Neural cell (in vitro differentiated cells): ENCODE measurements at regions not wholly inside any gene's neighbourhood (a gene's known extent, or its start where the extent isn't known, plus 50 kb on each side); places are given as distances from the start of the nearest gene placed in this dataset.

Experiments
- H2AFZ ChIP-seq: fragments of 200-600, 300-800 bp; sonication (generic), shearing (Covaris generic); 2 replicates; pipeline ENCODE4 v1.6.0; 2014; ENCODE audit warnings: low read depth, mild to moderate bottlenecking, antibody characterized with exemption, low read length, moderate library complexity
- H3F3A ChIP-seq: fragments of 200-600 bp; shearing (Covaris generic); 2 replicates; pipeline ENCODE4 v1.6.1; 2016; ENCODE audit warnings: mild to moderate bottlenecking, moderate library complexity, mixed read lengths, antibody characterized with exemption, low read length; ENCODE audit not compliant: insufficient read depth, poor library complexity, severe bottlenecking
- H3K27ac ChIP-seq: fragments of 200-600, 300-800 bp; sonication (generic), shearing (Covaris generic); 2 replicates; pipeline ENCODE4 v1.5.1; 2014; ENCODE audit warnings: mild to moderate bottlenecking, low read length, moderate library complexity
- H3K27me3 ChIP-seq: fragments of 300-800, 200-600 bp; sonication (generic), shearing (Covaris generic); 2 replicates; pipeline ENCODE4 v1.6.0; 2014; ENCODE audit warnings: mild to moderate bottlenecking, low read depth, low read length, moderate library complexity; ENCODE audit not compliant: insufficient read depth
- H3K36me3 ChIP-seq: fragments of 300-800, 200-600 bp; sonication (generic), shearing (Covaris generic); 2 replicates; pipeline ENCODE4 v1.5.1; 2014; ENCODE audit warnings: mild to moderate bottlenecking, antibody characterized with exemption, low read length, moderate library complexity; ENCODE audit not compliant: insufficient read depth
- H3K4me2 ChIP-seq: fragments of 300-800, 200-600 bp; sonication (generic), shearing (Covaris generic); 2 replicates; pipeline ENCODE4 v1.6.0; 2014; ENCODE audit warnings: mild to moderate bottlenecking, low read length
- H3K4me3 ChIP-seq: fragments of 300-800, 200-600 bp; sonication (generic), shearing (Covaris generic); 2 replicates; pipeline ENCODE4 v1.5.1; 2014; ENCODE audit warnings: mild to moderate bottlenecking, low read length, moderate library complexity
- H3K79me2 ChIP-seq: fragments of 200-600 bp; shearing (Covaris generic); replicated peaks from 2 replicates; pipeline ENCODE4 v1.6.0; 2014; ENCODE audit warnings: mild to moderate bottlenecking, low read length, moderate library complexity; ENCODE audit not compliant: insufficient read depth
- H3K9ac ChIP-seq: fragments of 300-800, 200-600 bp; sonication (generic), shearing (Covaris generic); 2 replicates; pipeline ENCODE4 v1.6.1; 2016; ENCODE audit warnings: mild to moderate bottlenecking, low read length, mixed read lengths
- H3K9me2 ChIP-seq: fragments of 200-600 bp; shearing (Covaris generic); 2 replicates; pipeline ENCODE4 v1.6.1; 2016; ENCODE audit warnings: mild to moderate bottlenecking, low read length, mixed read lengths; ENCODE audit not compliant: insufficient read depth
- H3K9me3 ChIP-seq: fragments of 200-600, 300-800 bp; sonication (generic), shearing (Covaris generic); 2 replicates; pipeline ENCODE4 v1.6.1; 2016; ENCODE audit warnings: mild to moderate bottlenecking, mixed run types, low read length, moderate library complexity, mixed read lengths
- H4K20me1 ChIP-seq: fragments of 200-600 bp; shearing (Covaris generic); 2 replicates; pipeline ENCODE4 v1.6.1; 2016; ENCODE audit warnings: mild to moderate bottlenecking, mixed run types; ENCODE audit not compliant: insufficient read depth
- EP300 ChIP-seq: fragments of 450-650 bp; conservative IDR thresholded peaks from 2 replicates; pipeline ENCODE4 v1.6.1; 2014; ENCODE audit warnings: antibody characterized with exemption, mild to moderate bottlenecking, moderate library complexity; ENCODE audit not compliant: poor library complexity, severe bottlenecking
- EZH2 ChIP-seq: fragments of 200-600, 300-800 bp; shearing (Covaris generic), sonication (generic); IDR thresholded peaks from 2 replicates; pipeline ENCODE4 v1.6.1; 2014; ENCODE audit warnings: antibody characterized with exemption, low read length, borderline replicate concordance, mild to moderate bottlenecking; ENCODE audit not compliant: insufficient read depth, poor library complexity, severe bottlenecking
- MXI1 ChIP-seq: fragments of 450-650 bp; conservative IDR thresholded peaks from 2 replicates; pipeline ENCODE4 v1.6.1; 2014; ENCODE audit warnings: antibody characterized with exemption, mild to moderate bottlenecking; ENCODE audit not compliant: poor library complexity, severe bottlenecking
- POLR2AphosphoS5 ChIP-seq: IDR thresholded peaks from 2 replicates; pipeline ENCODE4 v1.6.1; 2012
- RAD21 ChIP-seq: fragments of 450-650 bp; conservative IDR thresholded peaks from 2 replicates; pipeline ENCODE4 v1.6.1; 2014; ENCODE audit warnings: antibody characterized with exemption, mild to moderate bottlenecking, moderate library complexity
- SMC3 ChIP-seq: fragments of 450-650 bp; conservative IDR thresholded peaks from 2 replicates; pipeline ENCODE4 v1.6.1; 2014; ENCODE audit warnings: antibody characterized with exemption, mild to moderate bottlenecking, moderate library complexity; ENCODE audit not compliant: poor library complexity
- TAF1 ChIP-seq: IDR thresholded peaks from 2 replicates; pipeline ENCODE4 v1.6.1; 2012; ENCODE audit warnings: low read depth
- TF ChIP-seq, protein P1 (sequence below): fragments of 450-650 bp; IDR thresholded peaks from 2 replicates; pipeline ENCODE4 v1.5.1; 2014; ENCODE audit warnings: antibody characterized with exemption, mild to moderate bottlenecking, moderate library complexity; ENCODE audit not compliant: poor library complexity, severe bottlenecking
- TF ChIP-seq, protein P2 (sequence below): IDR thresholded peaks from 2 replicates; pipeline ENCODE4 v1.6.1; 2012; ENCODE audit warnings: borderline replicate concordance

DNA sequence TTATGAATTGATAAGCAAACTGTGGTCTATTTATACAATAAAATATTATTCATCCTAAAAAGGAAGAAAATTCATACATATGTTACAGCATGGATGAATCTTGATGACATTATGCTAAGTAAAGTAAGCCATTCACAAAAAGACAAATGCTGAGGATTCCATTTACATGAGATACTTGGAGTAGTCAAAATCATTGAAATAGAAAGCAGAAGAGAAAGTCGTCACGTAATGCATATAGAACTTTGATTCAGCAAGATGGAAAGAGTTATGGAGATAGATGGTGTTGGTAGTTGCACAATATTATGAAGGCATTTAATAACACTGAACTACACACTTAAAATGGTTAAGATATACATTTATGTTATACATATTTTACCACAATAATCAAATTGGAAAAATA, 309.7 kb upstream of the KLF6 start:
- H3K9me2 ChIP-seq, result no peaks in the 10 kb centered on the region
- no peaks in the 10 kb centered on the region for H3K36me3 ChIP-seq
- H4K20me1 ChIP-seq, result no peaks in the 10 kb centered on the region
- H2AFZ ChIP-seq, result no peak overlapping the region
- H3K9ac ChIP-seq, result no peak overlapping the region
- H3F3A ChIP-seq, result no peaks in the 10 kb centered on the region
- no peaks in the 10 kb centered on the region for H3K9me3 ChIP-seq
- no peaks in the 10 kb centered on the region for H3K79me2 ChIP-seq
- no peak overlapping the region for H3K27ac ChIP-seq
- no peak overlapping the region for H3K4me2 ChIP-seq
- H3K4me3 ChIP-seq, result no peak overlapping the region
- TF ChIP-seq POLR2AphosphoS5 (no peak), EP300 (no peak), RAD21 (no peak), TAF1 (no peak), EZH2 (no peak), MXI1 (no peak), SMC3 (no peak)
- TF ChIP-seq, protein P1, sequence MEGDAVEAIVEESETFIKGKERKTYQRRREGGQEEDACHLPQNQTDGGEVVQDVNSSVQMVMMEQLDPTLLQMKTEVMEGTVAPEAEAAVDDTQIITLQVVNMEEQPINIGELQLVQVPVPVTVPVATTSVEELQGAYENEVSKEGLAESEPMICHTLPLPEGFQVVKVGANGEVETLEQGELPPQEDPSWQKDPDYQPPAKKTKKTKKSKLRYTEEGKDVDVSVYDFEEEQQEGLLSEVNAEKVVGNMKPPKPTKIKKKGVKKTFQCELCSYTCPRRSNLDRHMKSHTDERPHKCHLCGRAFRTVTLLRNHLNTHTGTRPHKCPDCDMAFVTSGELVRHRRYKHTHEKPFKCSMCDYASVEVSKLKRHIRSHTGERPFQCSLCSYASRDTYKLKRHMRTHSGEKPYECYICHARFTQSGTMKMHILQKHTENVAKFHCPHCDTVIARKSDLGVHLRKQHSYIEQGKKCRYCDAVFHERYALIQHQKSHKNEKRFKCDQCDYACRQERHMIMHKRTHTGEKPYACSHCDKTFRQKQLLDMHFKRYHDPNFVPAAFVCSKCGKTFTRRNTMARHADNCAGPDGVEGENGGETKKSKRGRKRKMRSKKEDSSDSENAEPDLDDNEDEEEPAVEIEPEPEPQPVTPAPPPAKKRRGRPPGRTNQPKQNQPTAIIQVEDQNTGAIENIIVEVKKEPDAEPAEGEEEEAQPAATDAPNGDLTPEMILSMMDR, result no peak
- TF ChIP-seq, protein P2, sequence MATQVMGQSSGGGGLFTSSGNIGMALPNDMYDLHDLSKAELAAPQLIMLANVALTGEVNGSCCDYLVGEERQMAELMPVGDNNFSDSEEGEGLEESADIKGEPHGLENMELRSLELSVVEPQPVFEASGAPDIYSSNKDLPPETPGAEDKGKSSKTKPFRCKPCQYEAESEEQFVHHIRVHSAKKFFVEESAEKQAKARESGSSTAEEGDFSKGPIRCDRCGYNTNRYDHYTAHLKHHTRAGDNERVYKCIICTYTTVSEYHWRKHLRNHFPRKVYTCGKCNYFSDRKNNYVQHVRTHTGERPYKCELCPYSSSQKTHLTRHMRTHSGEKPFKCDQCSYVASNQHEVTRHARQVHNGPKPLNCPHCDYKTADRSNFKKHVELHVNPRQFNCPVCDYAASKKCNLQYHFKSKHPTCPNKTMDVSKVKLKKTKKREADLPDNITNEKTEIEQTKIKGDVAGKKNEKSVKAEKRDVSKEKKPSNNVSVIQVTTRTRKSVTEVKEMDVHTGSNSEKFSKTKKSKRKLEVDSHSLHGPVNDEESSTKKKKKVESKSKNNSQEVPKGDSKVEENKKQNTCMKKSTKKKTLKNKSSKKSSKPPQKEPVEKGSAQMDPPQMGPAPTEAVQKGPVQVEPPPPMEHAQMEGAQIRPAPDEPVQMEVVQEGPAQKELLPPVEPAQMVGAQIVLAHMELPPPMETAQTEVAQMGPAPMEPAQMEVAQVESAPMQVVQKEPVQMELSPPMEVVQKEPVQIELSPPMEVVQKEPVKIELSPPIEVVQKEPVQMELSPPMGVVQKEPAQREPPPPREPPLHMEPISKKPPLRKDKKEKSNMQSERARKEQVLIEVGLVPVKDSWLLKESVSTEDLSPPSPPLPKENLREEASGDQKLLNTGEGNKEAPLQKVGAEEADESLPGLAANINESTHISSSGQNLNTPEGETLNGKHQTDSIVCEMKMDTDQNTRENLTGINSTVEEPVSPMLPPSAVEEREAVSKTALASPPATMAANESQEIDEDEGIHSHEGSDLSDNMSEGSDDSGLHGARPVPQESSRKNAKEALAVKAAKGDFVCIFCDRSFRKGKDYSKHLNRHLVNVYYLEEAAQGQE, result no peak
- no peaks in the 10 kb centered on the region for H3K27me3 ChIP-seq

DNA sequence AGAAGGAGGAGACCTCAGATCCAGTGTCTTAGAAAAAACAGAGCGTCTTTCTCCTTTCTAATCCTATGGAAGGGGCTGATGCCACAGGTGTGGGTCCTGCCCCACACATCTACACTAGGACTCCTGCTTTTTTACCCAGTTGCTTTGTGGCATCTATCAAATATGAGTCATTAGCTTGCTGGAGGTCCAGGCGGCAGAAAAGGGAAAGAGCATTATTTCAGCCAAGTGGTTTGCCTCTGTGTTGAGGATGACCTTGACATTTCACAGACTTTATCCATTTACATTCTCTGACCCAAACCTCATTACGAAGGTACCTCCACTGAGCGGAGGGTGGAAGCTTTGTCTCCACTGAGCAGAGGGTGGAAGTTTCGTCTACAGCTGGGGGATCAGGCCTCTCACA, 308.4 kb upstream of the KLF6 start:
- no peaks in the 10 kb centered on the region for H3K36me3 ChIP-seq
- H3K27me3 ChIP-seq, result no peaks in the 10 kb centered on the region
- no peak overlapping the region for H3K4me2 ChIP-seq
- H3K27ac ChIP-seq, result no peak overlapping the region
- no peaks in the 10 kb centered on the region for H3K9me3 ChIP-seq
- H4K20me1 ChIP-seq, result no peaks in the 10 kb centered on the region
- no peak overlapping the region for H3K9ac ChIP-seq
- H3K4me3 ChIP-seq, result no peak overlapping the region
- H3F3A ChIP-seq, result no peaks in the 10 kb centered on the region
- no peak for TF ChIP-seq MXI1
- TF ChIP-seq EZH2, result no peak
- TF ChIP-seq EP300, result no peak
- no peak for TF ChIP-seq RAD21
- TF ChIP-seq TAF1, result no peak
- TF ChIP-seq, protein P2, result no peak
- no peak for TF ChIP-seq POLR2AphosphoS5
- TF ChIP-seq, protein P1, result no peak
- TF ChIP-seq SMC3, result no peak
- H3K9me2 ChIP-seq, result no peaks in the 10 kb centered on the region
- no peak overlapping the region for H2AFZ ChIP-seq
- no peaks in the 10 kb centered on the region for H3K79me2 ChIP-seq
